ENCODE measurements at regions not wholly inside any gene's neighbourhood (a gene's known extent, or its start where the extent isn't known, plus 50 kb on each side); places are given as distances from the start of the nearest gene placed in this dataset.
"Not testable (repeated sequence)": the region's sequence is repeated elsewhere in the genome, so short reads cannot be mapped to it uniquely, and the experiment has no call there.

- no peaks in the 10 kb centered on the region for H3K9me3 Mint-ChIP-seq
- no peak for ATAC-seq (ENCODE audit: low read depth)
- POLR2A ChIA-PET, result no interaction called here
- H3K27ac Mint-ChIP-seq, result no peak overlapping the region
- no peaks in the 10 kb centered on the region for H3K4me1 Mint-ChIP-seq
- H3K36me3 Mint-ChIP-seq, result no peaks in the 10 kb centered on the region
- DNase-seq, result no peak
- no peak overlapping the region for H3K4me3 Mint-ChIP-seq
- H3K27me3 Mint-ChIP-seq, result no peaks in the 10 kb centered on the region
Observed at GRCh38 chr13:111621164-111621563, 300.7 kb downstream of the TEX29 start.

GRCh38 chr13:111622051-111622531 is 301.6 kb downstream of the TEX29 start:
- POLR2A ChIA-PET, result no interaction called here
- Mint-ChIP-seq H3K4me3 (no peak overlapping the region), H3K9me3 (no peaks in the 10 kb centered on the region), H3K36me3 (no peaks in the 10 kb centered on the region), H3K27me3 (no peaks in the 10 kb centered on the region), H3K4me1 (no peaks in the 10 kb centered on the region), H3K27ac (no peak overlapping the region)
- no peak for ATAC-seq (ENCODE audit: low read depth)
- no peak for DNase-seq

GRCh38 chr13:111623208-111623607 is 302.8 kb downstream of the TEX29 start:
- Mint-ChIP-seq H3K4me3 (no peak overlapping the region), H3K4me1 (no peaks in the 10 kb centered on the region), H3K36me3 (no peaks in the 10 kb centered on the region), H3K27me3 (no peaks in the 10 kb centered on the region), H3K9me3 (no peaks in the 10 kb centered on the region), H3K27ac (no peak overlapping the region)
- no peak for DNase-seq
- POLR2A ChIA-PET, result no interaction called here
- no peak for ATAC-seq (ENCODE audit: low read depth)

- no peaks in the 10 kb centered on the region for H3K27me3 Mint-ChIP-seq
- H3K9me3 Mint-ChIP-seq, result no peaks in the 10 kb centered on the region
- H3K4me1 Mint-ChIP-seq, result no peaks in the 10 kb centered on the region
- DNase-seq, result no peak
- POLR2A ChIA-PET, result no interaction called here
- H3K4me3 Mint-ChIP-seq, result no peak overlapping the region
- ATAC-seq (ENCODE audit: low read depth), result no peak
- H3K36me3 Mint-ChIP-seq, result no peaks in the 10 kb centered on the region
- H3K27ac Mint-ChIP-seq, result no peak overlapping the region
Observed at GRCh38 chr13:111623743-111624505, 303.5 kb downstream of the TEX29 start.

GRCh38 chr13:111625526-111626315 is 305.3 kb downstream of the TEX29 start:
- Mint-ChIP-seq H3K27me3 (no peaks in the 10 kb centered on the region), H3K4me3 (no peak overlapping the region), H3K27ac (no peak overlapping the region), H3K9me3 (no peaks in the 10 kb centered on the region), H3K4me1 (no peaks in the 10 kb centered on the region), H3K36me3 (no peaks in the 10 kb centered on the region)
- ATAC-seq (ENCODE audit: low read depth) (no peak), DNase-seq (no peak)
- POLR2A ChIA-PET, result no interaction called here

GRCh38 chr13:111626371-111627305 is 306.2 kb downstream of the TEX29 start:
- Mint-ChIP-seq H3K4me1 (no peaks in the 10 kb centered on the region), H3K27ac (no peak overlapping the region), H3K27me3 (no peaks in the 10 kb centered on the region), H3K9me3 (no peaks in the 10 kb centered on the region), H3K36me3 (no peaks in the 10 kb centered on the region), H3K4me3 (no peak overlapping the region)
- POLR2A ChIA-PET, result no interaction called here
- no peak for DNase-seq
- ATAC-seq (ENCODE audit: low read depth), result no peak

- H3K27me3 Mint-ChIP-seq, result no peaks in the 10 kb centered on the region
- no peaks in the 10 kb centered on the region for H3K9me3 Mint-ChIP-seq
- no peak for ATAC-seq (ENCODE audit: low read depth)
- H3K4me1 Mint-ChIP-seq, result no peaks in the 10 kb centered on the region
- H3K4me3 Mint-ChIP-seq, result no peak overlapping the region
- no peak overlapping the region for H3K27ac Mint-ChIP-seq
- POLR2A ChIA-PET, result no interaction called here
- no peak for DNase-seq
- no peaks in the 10 kb centered on the region for H3K36me3 Mint-ChIP-seq
Observed at GRCh38 chr13:111627596-111627995, 307.2 kb downstream of the TEX29 start.

GRCh38 chr13:111629016-111629415 is 308.6 kb downstream of the TEX29 start:
- no peaks in the 10 kb centered on the region for H3K36me3 Mint-ChIP-seq
- no peak overlapping the region for H3K27ac Mint-ChIP-seq
- no peak overlapping the region for H3K4me3 Mint-ChIP-seq
- H3K4me1 Mint-ChIP-seq, result no peaks in the 10 kb centered on the region
- H3K27me3 Mint-ChIP-seq, result no peaks in the 10 kb centered on the region
- POLR2A ChIA-PET, result no interaction called here
- DNase-seq, result no peak
- ATAC-seq (ENCODE audit: low read depth), result no peak
- H3K9me3 Mint-ChIP-seq, result no peaks in the 10 kb centered on the region

GRCh38 chr13:111629457-111629856 is 309.0 kb downstream of the TEX29 start:
- no peak for ATAC-seq (ENCODE audit: low read depth)

GRCh38 chr13:111629926-111630325 is 309.5 kb downstream of the TEX29 start:
- DNase-seq (no peak), ATAC-seq (ENCODE audit: low read depth) (no peak)
- no peaks in the 10 kb centered on the region for H3K36me3 Mint-ChIP-seq
- no peaks in the 10 kb centered on the region for H3K9me3 Mint-ChIP-seq
- no peak overlapping the region for H3K27ac Mint-ChIP-seq
- H3K4me3 Mint-ChIP-seq, result no peak overlapping the region
- H3K27me3 Mint-ChIP-seq, result no peaks in the 10 kb centered on the region
- POLR2A ChIA-PET, result no interaction called here
- H3K4me1 Mint-ChIP-seq, result no peaks in the 10 kb centered on the region

More at GRCh38 chr13:111629457-111629856, 309.0 kb downstream of the TEX29 start:
- POLR2A ChIA-PET, result no interaction called here
- Mint-ChIP-seq H3K4me3 (no peak overlapping the region), H3K36me3 (no peaks in the 10 kb centered on the region), H3K9me3 (no peaks in the 10 kb centered on the region), H3K27me3 (no peaks in the 10 kb centered on the region), H3K27ac (no peak overlapping the region), H3K4me1 (no peaks in the 10 kb centered on the region)
- no peak for DNase-seq

- no peaks in the 10 kb centered on the region for H3K36me3 Mint-ChIP-seq
- no peak overlapping the region for H3K27ac Mint-ChIP-seq
- H3K27me3 Mint-ChIP-seq, result no peaks in the 10 kb centered on the region
- no peak overlapping the region for H3K4me3 Mint-ChIP-seq
- no peak for DNase-seq
- ATAC-seq (ENCODE audit: low read depth), result no peak
- POLR2A ChIA-PET, result no interaction called here
- H3K4me1 Mint-ChIP-seq, result no peaks in the 10 kb centered on the region
- no peaks in the 10 kb centered on the region for H3K9me3 Mint-ChIP-seq
Observed at GRCh38 chr13:111630406-111630805, 310.0 kb downstream of the TEX29 start.

GRCh38 chr13:111631271-111631670 is 310.8 kb downstream of the TEX29 start:
- POLR2A ChIA-PET; DNase-seq; ATAC-seq (ENCODE audit: low read depth); H3K27me3 Mint-ChIP-seq; H3K4me3 Mint-ChIP-seq; H3K4me1 Mint-ChIP-seq; H3K9me3 Mint-ChIP-seq; H3K36me3 Mint-ChIP-seq; H3K27ac Mint-ChIP-seq: not testable (repeated sequence)

GRCh38 chr13:111632906-111633305 is 312.5 kb downstream of the TEX29 start:
- Mint-ChIP-seq H3K4me3 (no peak overlapping the region), H3K27me3 (no peaks in the 10 kb centered on the region), H3K9me3 (no peaks in the 10 kb centered on the region), H3K27ac (no peak overlapping the region), H3K36me3 (no peaks in the 10 kb centered on the region), H3K4me1 (no peaks in the 10 kb centered on the region)
- no peak for DNase-seq
- ATAC-seq (ENCODE audit: low read depth), result no peak
- POLR2A ChIA-PET, result no interaction called here
